Activated CD4-positive, alpha-beta T cell treated with anti-CD3 and anti-CD28 coated beads, Interleukin-2, amount 50 U/mL, for 48 hours (primary cell): ENCODE measurements at regions not wholly inside any gene's neighbourhood (a gene's known extent, or its start where the extent isn't known, plus 50 kb on each side); places are given as distances from the start of the nearest gene placed in this dataset.
"Not testable (repeated sequence)": the region's sequence is repeated elsewhere in the genome, so short reads cannot be mapped to it uniquely, and the experiment has no call there.

Experiments used
- DNase-seq, 2 experiments: peaks; one replicate each; pipeline ENCODE4 v3.0.0-alpha.2; 2020

DNA sequence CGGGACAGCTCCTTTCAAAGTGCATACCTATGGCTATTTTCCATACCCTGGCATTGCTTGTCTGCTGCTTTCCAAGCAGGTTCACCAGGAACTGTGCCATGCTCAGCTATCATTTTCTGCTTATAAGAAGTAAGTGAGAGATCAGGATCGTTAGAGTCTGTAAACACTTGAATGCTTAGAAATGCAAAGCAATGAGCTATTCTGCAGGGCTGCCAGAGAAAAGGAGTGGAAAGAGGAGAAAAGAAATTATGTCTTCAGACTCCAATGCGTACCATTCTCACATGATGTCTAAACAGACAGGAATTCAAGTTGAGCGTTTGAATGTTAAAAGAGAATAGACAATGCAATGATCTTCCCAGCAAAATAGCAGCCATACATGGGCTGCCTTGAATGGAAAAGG lies 245.5 kb upstream of the SLC7A11 start:
- DNase-seq, result no peak

- DNase-seq, result no peak
These were observed 245.1 kb upstream of the SLC7A11 start for GRCh38 chr4:138487230-138487629.

GRCh38 chr4:138485498-138485897 lies 243.3 kb upstream of the SLC7A11 start:
- no peak for DNase-seq

DNA sequence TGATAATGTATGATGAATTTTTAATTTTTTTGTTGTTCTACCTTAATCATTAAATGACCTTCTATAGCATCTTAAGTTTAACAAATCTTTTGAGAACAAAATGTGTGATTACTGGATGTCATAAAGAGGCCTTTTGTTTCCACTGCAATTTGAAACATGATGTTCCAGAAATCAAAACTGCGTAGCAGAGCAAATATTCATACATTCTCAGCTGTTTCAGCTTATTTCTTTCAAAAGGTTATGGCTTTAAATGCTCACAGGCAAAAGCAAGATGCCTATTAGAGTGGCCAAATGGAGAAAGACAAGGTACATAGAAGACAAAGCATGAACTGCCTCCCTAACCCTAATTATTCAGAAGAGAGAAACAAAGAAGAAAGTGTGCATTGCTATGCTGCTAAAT lies 233.0 kb upstream of the SLC7A11 start:
- no peak for DNase-seq

DNA sequence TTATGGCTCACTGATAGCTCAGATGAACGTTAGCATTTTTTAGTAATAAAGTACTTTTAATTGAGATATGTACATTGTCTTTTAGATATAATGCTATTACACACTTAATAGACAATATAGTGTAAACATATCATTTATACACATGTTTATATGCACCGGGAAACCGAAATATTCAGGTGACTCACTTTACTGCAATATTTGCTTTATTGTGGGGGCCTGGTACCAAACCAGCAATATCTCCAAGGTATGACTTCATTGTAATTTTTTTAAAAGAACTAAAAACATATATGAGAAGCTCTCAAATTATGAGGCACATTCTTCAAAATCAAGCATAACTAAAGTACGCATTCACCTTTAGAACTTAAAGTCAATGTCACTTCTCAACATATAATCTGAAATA lies 231.2 kb upstream of the SLC7A11 start:
- no peak for DNase-seq

DNA sequence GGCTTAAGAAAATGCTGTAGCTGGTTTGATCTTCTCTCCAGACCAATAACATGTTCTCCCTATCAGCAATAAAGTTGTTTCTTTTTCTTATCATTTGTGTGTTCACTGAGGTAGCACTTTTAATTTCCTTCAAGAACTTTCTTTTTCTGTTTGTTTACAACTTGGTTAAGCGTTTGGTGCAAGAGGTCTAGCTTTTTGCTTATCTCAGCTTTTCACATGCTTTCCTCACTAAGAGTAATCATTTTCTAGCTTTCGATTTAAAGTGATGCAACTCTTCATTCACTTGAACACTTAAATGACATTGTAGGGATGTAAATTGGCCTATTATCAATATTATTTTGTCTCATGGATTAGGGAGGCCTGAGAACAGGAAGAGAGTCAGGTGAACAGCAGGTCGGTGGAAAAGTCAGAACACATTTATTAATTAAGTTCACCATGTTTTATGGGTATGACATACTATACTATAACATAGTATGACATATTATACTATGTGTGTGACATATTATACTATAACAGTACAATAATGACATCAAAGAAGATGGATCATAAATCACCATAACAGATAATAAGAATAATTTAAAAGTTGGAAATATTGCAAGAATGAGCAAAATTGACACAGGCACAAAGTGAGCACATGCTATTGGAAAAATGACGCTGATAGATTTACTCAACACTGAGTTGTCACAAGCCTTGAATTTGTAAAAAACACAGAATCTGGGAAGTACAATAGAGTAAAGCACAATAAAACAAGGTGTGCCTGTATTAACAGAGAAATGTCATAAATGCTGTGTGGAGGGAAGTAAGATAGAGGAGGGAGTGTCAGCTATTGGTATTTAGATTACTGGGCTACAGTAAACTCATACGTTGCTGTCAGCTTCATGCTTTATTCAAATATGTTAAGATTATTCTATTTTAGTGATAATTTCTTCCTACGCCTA lies 218.6 kb upstream of the SLC7A11 start:
- no peak for DNase-seq

DNA sequence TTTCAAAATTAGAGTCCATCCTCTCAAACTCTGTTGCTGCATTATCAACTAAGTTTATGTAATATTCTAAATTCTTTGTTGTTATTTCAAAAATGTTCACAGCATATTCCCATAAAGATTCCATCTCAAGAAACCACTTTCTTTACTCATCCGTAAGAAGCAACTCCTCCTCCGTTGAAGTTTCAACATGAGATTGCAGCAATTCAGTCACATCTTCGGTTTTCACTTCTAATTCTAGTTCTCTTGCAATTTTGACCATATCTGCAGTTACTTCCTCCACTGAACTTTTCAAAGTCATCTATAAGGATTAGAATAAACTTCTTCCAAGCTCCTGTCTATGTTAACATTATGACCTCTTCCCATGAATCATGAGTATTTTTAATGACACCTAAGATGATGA lies 216.6 kb upstream of the SLC7A11 start:
- no peak for DNase-seq

DNA sequence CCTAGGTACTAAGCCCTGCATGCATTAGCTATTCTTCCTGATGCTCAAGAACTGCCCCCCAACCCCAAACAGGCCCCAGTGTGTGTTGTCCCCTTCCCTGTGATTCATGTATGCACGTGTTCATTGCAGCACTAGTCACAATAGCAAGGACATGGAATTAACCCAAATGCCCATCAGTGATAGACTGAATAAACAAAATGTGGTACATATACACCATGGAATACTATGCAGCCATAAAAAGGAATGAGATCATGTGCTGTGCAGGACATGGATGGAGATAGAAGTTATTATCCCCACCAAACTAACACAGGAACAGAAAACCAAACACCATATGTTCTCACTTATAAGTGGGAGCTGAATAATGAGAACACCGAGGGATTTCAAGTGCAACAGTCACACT lies 214.2 kb upstream of the SLC7A11 start:
- not testable (repeated sequence) for DNase-seq

GRCh38 chr4:138455097-138455496 lies 212.9 kb upstream of the SLC7A11 start:
- no peak for DNase-seq

GRCh38 chr4:138452826-138453225 lies 210.7 kb upstream of the SLC7A11 start:
- DNase-seq, result no peak

DNA sequence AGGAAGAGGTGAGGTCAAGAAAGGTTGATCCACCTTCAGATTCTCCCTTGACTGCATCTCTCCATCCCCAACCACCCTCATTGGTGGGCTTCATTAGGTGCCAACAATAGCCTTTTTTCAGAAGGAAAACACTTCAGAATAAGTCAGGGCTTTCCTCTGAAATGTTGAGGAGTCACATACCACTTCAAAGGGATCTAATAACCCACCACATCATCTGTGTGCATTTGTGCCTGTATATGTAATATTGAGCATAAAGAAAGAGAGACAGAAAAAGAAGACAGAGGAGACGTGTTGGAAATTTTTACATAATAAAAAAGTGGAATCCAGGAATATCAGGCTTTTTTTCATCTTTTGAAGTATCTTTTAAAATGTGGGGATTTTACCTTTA lies 209.1 kb upstream of the SLC7A11 start:
- DNase-seq, result no peak

DNA sequence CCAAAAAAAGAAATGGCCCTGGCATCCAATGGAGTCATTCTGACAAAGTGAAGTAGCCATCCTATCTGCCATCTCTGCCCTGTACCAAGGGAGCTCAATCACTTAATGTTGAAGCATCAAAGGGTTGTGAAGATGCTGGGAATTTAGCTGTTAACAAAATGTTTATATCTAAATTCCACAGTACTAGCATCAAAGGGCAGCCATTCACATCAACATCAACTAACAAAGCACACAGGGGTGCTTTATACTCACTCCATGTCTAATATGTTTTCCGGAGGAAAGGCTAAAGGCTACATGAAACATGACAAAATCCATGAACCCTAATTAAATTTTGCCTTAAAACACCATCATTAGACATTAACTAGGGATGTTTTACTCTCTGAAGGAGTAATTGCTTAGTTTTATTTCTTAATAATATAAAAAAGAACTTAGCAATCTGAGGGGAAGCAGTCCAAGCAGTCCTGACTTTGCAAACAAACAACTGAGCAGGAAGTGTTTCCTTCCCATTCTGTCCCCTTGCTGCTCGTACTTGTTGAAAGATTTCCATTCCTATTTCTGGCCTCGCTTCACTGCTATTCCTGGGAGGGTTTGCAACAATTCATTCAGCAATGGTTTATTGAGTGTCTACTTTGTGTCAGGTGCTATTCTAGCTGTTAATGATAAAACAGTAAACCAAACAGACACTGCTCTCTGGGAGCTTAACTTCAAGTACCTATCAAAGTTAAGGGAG lies 208.6 kb upstream of the SLC7A11 start:
- DNase-seq, result no peak

DNA sequence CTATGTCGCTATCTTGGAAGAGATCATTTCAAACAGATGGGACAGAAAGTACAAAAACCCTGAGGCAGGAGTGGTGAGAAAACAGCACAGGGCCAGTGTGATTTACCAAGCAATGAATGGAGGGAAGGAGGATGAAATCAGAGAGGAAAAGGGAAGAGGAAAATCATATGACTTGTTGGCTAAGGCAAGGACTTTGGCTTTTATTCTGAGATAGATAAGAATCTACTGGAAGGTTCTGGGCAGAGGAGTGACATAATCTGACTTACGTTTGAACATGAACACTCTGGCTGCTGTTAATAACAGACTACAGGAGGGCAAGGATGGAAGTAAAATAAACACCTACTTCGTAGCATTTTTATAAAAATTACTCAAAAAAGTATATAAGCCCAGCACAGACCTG lies 207.8 kb upstream of the SLC7A11 start:
- DNase-seq, result no peak

DNA sequence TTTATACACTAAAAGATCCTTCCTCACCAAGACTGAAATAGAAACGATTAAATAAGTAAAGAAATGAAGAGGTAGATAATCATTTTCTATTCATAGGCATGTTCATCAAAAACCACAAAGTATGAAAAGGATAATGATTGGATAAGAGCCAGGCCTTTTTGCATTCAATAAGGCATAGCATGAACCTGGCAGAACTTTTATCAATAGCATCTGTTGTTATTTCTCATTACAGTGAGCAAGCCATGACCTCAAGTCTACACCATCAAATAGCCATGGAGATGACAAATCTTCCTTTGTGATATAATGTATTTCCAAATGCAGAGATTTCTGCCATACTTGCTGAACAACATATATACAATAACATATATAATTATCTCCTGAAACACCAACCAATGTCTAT lies 206.0 kb upstream of the SLC7A11 start:
- DNase-seq, result no peak

- DNase-seq, result no peak
These were observed 204.3 kb upstream of the SLC7A11 start for GRCh38 chr4:138446456-138446855.

DNA sequence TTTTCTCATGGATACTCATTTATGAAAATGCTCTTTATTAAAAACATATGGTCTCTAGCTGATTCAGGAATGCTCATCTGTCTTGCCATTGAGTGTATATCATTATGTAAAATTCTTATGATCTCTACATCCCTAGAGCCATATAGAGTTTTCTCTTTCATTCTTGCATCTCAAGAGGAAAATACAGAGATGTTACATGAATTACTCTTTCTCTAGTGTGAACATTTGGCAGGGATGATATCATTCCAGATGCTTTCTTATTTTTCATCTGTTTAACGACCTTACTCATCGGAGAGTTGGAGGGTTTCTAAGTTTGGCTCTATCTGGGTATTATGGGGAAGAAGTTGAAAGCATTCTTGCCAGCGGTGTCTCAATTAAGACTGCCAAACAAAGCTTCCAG lies 202.9 kb upstream of the SLC7A11 start:
- DNase-seq, result no peak

DNA sequence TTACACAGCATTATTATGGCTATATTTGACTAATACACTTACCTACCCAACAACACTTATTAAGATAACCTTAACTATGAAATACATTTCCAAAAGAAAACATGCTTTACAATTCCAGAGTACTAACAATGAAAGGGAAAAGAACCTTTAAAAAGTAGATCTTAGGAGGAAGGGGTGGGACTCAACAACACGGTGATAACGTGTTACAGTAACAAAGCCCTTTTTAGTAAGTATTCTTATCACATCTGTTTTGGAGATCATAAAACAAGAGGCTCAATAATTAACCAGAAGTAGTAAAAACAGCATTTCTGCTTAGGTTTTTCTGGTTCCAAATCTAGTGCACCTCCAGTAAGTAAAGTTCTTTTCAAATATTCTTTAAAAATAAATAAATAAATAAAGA lies 202.1 kb upstream of the SLC7A11 start:
- DNase-seq, result no peak

DNA sequence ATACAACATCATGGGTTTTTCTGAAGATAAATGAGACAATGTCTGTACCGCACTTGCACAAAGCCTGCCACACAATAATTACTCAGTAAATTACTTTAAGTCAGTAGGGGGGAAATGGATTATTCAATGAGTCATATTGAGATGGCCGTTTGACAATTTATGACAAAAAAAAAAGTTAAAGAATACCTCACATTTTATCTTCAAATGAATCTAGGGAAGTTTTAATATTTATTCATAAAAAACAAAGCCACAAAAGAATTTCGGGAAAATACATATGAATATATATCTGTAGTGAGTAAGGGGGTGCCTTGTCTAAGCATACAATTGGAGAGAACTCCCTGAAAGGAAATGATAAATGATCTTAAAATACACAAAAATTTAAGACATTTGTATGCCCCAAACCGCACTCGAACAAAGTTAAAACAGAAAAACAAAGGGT lies 197.0 kb upstream of the SLC7A11 start:
- no peak for DNase-seq

DNA sequence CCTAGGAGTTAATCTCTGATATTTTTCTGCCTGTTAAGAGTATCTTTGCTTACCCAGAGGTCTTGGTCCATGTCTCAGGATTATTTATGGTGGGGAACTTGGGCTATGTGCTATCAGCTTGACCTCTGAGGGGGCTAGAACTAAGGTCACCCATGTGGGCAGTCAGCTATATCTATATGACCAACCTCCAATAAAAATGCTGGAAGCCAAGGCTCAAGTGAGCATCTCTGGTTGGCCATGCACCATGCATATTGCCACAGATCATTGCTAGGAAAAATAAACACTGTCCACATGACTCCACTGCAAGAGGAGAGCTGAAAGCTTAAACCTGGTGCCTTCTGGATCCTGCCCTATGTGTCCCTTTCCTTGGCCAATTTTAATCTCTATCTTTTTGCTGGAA lies 196.5 kb upstream of the SLC7A11 start:
- no peak for DNase-seq

DNA sequence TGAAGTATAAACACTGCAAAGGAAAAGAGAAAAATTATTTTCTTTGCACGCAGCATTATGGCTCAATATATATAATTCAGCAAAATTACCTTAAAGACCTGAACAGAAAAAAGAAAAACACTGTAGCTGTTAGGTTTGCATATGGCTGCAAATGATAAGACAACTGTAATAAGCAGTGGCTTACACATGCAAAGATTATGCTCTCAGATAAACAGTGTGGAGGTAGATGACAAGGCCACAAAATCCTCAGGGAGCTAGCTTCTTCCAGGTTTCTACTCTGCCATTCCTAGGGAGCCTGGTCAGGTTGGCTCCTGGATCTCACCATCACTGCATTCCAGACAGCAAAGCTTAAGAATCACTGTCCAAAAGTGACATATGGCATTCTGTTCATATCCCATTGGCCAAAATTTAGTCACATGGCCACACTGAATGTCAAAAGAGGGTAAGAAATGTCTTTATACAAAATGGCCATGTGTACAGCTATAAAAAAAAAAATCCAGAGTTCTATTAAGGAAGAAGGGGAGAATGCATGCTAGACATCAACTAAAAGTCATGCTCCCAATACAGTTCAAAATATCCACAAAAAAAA lies 195.2 kb upstream of the SLC7A11 start:
- no peak for DNase-seq

- DNase-seq, result not testable (repeated sequence)
These were observed 193.6 kb upstream of the SLC7A11 start for GRCh38 chr4:138435733-138436132.

DNA sequence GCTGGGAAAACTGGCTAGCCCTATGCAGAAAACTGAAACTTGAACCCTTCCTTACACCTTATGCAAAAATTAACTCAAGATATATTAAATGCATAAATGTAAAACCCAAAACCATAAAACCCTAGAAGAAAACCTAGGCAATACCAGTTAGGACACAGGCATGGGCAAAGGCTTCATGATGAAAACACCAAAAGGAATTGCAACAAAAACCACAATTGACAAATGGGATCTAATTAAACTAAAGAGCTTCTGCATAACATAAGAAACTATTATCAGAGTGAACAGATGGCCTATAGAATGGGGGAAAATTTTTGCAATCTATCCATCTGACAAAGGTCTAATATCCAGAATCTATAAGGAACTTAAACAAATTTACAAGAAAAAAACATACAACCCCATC lies 192.9 kb upstream of the SLC7A11 start:
- not testable (repeated sequence) for DNase-seq

DNA sequence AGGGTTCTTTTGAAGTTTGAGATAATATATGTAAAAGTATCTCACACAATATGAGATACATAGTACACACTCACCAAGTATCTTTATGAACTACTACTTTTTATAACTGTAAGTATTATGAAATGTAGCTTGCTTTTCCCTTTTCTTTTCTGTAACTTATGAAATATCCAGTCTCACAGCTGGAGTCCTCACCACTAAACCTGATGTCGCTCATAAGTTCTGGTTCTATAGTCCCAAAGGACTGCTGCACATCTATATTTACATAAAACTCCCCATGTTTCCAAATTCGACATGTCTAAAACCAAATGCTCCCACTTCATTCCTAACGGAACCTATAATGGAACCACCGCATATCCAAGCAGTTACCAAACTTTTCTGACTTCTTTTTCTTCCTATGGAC lies 186.5 kb upstream of the SLC7A11 start:
- no peak for DNase-seq

- DNase-seq, result no peak
These were observed 184.6 kb upstream of the SLC7A11 start for GRCh38 chr4:138426786-138427185.
